ENCODE measurements at regions not wholly inside any gene's neighbourhood (a gene's known extent, or its start where the extent isn't known, plus 50 kb on each side); places are given as distances from the start of the nearest gene placed in this dataset.

GRCh38 chr1:79797487-79797886 lies 791.0 kb upstream of the ADGRL4 start:
- DNase-seq (ENCODE audit: low read depth in 2 of 2): no peak

GRCh38 chr1:79796434-79796833 lies 789.9 kb upstream of the ADGRL4 start:
- no peak for DNase-seq (ENCODE audit: low read depth in 2 of 2)

- no peak for DNase-seq (ENCODE audit: low read depth in 2 of 2)
Measured at GRCh38 chr1:79792219-79792930, 785.8 kb upstream of the ADGRL4 start.

GRCh38 chr1:79791488-79792218 lies 785.1 kb upstream of the ADGRL4 start:
- no peak for DNase-seq (ENCODE audit: low read depth in 2 of 2)

GRCh38 chr1:79790950-79791349 lies 784.4 kb upstream of the ADGRL4 start:
- DNase-seq (ENCODE audit: low read depth in 2 of 2): no peak

- no peak for DNase-seq (ENCODE audit: low read depth in 2 of 2)
Measured at GRCh38 chr1:79787631-79788030, 781.1 kb upstream of the ADGRL4 start.

- no peak for DNase-seq (ENCODE audit: low read depth in 2 of 2)
Measured at GRCh38 chr1:79785964-79786363, 779.4 kb upstream of the ADGRL4 start.

GRCh38 chr1:79785561-79785960 lies 779.0 kb upstream of the ADGRL4 start:
- DNase-seq (ENCODE audit: low read depth in 2 of 2): no peak

- DNase-seq (ENCODE audit: low read depth in 2 of 2): no peak
Measured at GRCh38 chr1:79781261-79781660, 774.7 kb upstream of the ADGRL4 start.

GRCh38 chr1:79777481-79778219 lies 771.1 kb upstream of the ADGRL4 start:
- DNase-seq (ENCODE audit: low read depth in 2 of 2): no peak

- no peak for DNase-seq (ENCODE audit: low read depth in 2 of 2)
Measured at GRCh38 chr1:79775402-79775801, 768.9 kb upstream of the ADGRL4 start.

- no peak for DNase-seq (ENCODE audit: low read depth in 2 of 2)
Measured at GRCh38 chr1:79773385-79773784, 766.9 kb upstream of the ADGRL4 start.

GRCh38 chr1:79762461-79762860 lies 755.9 kb upstream of the ADGRL4 start:
- DNase-seq (ENCODE audit: low read depth in 2 of 2): no peak

GRCh38 chr1:79760531-79760930 lies 754.0 kb upstream of the ADGRL4 start:
- DNase-seq (ENCODE audit: low read depth in 2 of 2): no peak

GRCh38 chr1:79749607-79750006 lies 743.1 kb upstream of the ADGRL4 start:
- DNase-seq (ENCODE audit: low read depth in 2 of 2): no peak

GRCh38 chr1:79745929-79746328 lies 739.4 kb upstream of the ADGRL4 start:
- DNase-seq (ENCODE audit: low read depth in 2 of 2): no peak

GRCh38 chr1:79744746-79745145 lies 738.2 kb upstream of the ADGRL4 start:
- no peak for DNase-seq (ENCODE audit: low read depth in 2 of 2)

- no peak for DNase-seq (ENCODE audit: low read depth in 2 of 2)
Measured at GRCh38 chr1:79741720-79742421, 735.3 kb upstream of the ADGRL4 start.

GRCh38 chr1:79738101-79738500 lies 731.6 kb upstream of the ADGRL4 start:
- DNase-seq (ENCODE audit: low read depth in 2 of 2): no peak

GRCh38 chr1:79737193-79737592 lies 730.7 kb upstream of the ADGRL4 start:
- DNase-seq (ENCODE audit: low read depth in 2 of 2): no peak

GRCh38 chr1:79732950-79733349 lies 726.4 kb upstream of the ADGRL4 start:
- no peak for DNase-seq (ENCODE audit: low read depth in 2 of 2)

- DNase-seq (ENCODE audit: low read depth in 2 of 2): no peak
Measured at GRCh38 chr1:79726911-79727310, 720.4 kb upstream of the ADGRL4 start.

Data from lung microvascular endothelial cell (primary cell).